OCI-LY7 (cell line): ENCODE measurements at regions not wholly inside any gene's neighbourhood (a gene's known extent, or its start where the extent isn't known, plus 50 kb on each side); places are given as distances from the start of the nearest gene placed in this dataset.

ENCODE experiments used
- BruUV-seq: library from RNA; stranded (reverse); fragments of 400-500 nt; replicated peaks from 2 replicates; lab custom pipeline; 2021; lab: Mats Ljungman, UMichigan
- CTCF ChIA-PET: fragments of 300-600 bp; sonication (Branson Sonifier 250); formaldehyde crosslinking; loops from one replicate; lab custom pipeline; 2022; ENCODE audit warnings: antibody characterized with exemption; ENCODE audit not compliant: unreplicated experiment; lab: Charles Lee
- POLR2A ChIA-PET: fragments of 300-600 bp; sonication (Branson Sonifier 250); formaldehyde crosslinking; loops from one replicate; lab custom pipeline; 2022; ENCODE audit warnings: antibody characterized with exemption; lab: Charles Lee
- DNase-seq: peaks from one replicate; pipeline ENCODE4 v3.0.0-alpha.2; 2015; ENCODE audit warnings: low spot score
- H2AFZ ChIP-seq: fragments of 200-600 bp; sonication (generic), shearing (Covaris generic); 2 replicates; pipeline ENCODE4 v1.6.1; 2014; ENCODE audit warnings: mild to moderate bottlenecking, antibody characterized with exemption, low read length, moderate library complexity
- H3K27ac ChIP-seq: fragments of 200-600 bp; sonication (generic); 2 replicates; pipeline ENCODE4 v1.5.1; 2014; ENCODE audit warnings: mixed run types, low read depth, mild to moderate bottlenecking, moderate library complexity, low read length, inconsistent platforms; ENCODE audit not compliant: poor library complexity, severe bottlenecking
- H3K36me3 ChIP-seq: fragments of 200-600 bp; sonication (generic); 2 replicates; pipeline ENCODE4 v1.6.1; 2014; ENCODE audit warnings: mild to moderate bottlenecking, antibody characterized with exemption, low read length, moderate library complexity, mixed read lengths; ENCODE audit not compliant: insufficient read depth
- H3K4me1 ChIP-seq: fragments of 200-600 bp; sonication (generic); 2 replicates; pipeline ENCODE4 v1.5.1; 2014; ENCODE audit warnings: mild to moderate bottlenecking, low read length; ENCODE audit not compliant: insufficient read depth, poor library complexity, severe bottlenecking
- H3K4me2 ChIP-seq: fragments of 200-600 bp; sonication (generic); 2 replicates; pipeline ENCODE4 v1.6.1; 2014; ENCODE audit warnings: mild to moderate bottlenecking, low read length
- H3K4me3 ChIP-seq: fragments of 200-600 bp; sonication (generic); 2 replicates; pipeline ENCODE4 v1.5.1; 2014; ENCODE audit warnings: mild to moderate bottlenecking, low read depth, low read length; ENCODE audit not compliant: poor library complexity, severe bottlenecking
- H3K79me2 ChIP-seq: fragments of 200-600 bp; sonication (generic); 2 replicates; pipeline ENCODE4 v1.6.1; 2016; ENCODE audit warnings: low read depth, mild to moderate bottlenecking, low read length, moderate library complexity, mixed read lengths; ENCODE audit not compliant: insufficient read depth
- H3K9me2 ChIP-seq: fragments of 200-600 bp; sonication (generic); 2 replicates; pipeline ENCODE4 v1.6.1; 2016; ENCODE audit warnings: mild to moderate bottlenecking, low read length, mixed read lengths; ENCODE audit not compliant: insufficient read depth
- H3K9me3 ChIP-seq: fragments of 200-600 bp; sonication (generic); 2 replicates; pipeline ENCODE4 v1.6.1; 2014; ENCODE audit warnings: mild to moderate bottlenecking, mixed run types, low read length, mixed read lengths
- H4K20me1 ChIP-seq: fragments of 200-600 bp; sonication (generic); 2 replicates; pipeline ENCODE4 v1.6.1; 2014; ENCODE audit warnings: mild to moderate bottlenecking, antibody characterized with exemption, low read length, moderate library complexity, mixed read lengths; ENCODE audit not compliant: insufficient read depth
- CTCF ChIP-seq: fragments of 200-600 bp; sonication (generic); conservative IDR thresholded peaks from 2 replicates; pipeline ENCODE4 v1.5.1; 2014; ENCODE audit warnings: mild to moderate bottlenecking, antibody characterized with exemption, low read length, moderate library complexity, mixed read lengths
- EZH2phosphoT487 ChIP-seq: fragments of 200-600 bp; sonication (generic); IDR thresholded peaks from 2 replicates; pipeline ENCODE4 v1.6.1; 2018; ENCODE audit warnings: low read depth, borderline replicate concordance, mild to moderate bottlenecking, mixed run types, antibody characterized with exemption, low read length, moderate library complexity, mixed read lengths
- intact Hi-C: fragments of 100-400 bp; cut with micrococcal nuclease; formaldehyde crosslinking; loops from one replicate; pipeline ENCODE4 v1.10.0; 2022; ENCODE audit not compliant: unreplicated experiment

- no peak for TF ChIP-seq EZH2phosphoT487
- no peak for TF ChIP-seq CTCF
- no TSS peak for BruUV-seq
- H3K9me2 ChIP-seq, result no peaks in the 10 kb centered on the region
- H3K4me2 ChIP-seq, result no peak overlapping the region
- H3K27ac ChIP-seq, result no peak overlapping the region
- H4K20me1 ChIP-seq, result no peaks in the 10 kb centered on the region
- H3K36me3 ChIP-seq, result no peaks in the 10 kb centered on the region
- H3K9me3 ChIP-seq, result no peaks in the 10 kb centered on the region
- intact Hi-C loops, result no loop called here
- no peaks in the 10 kb centered on the region for H3K79me2 ChIP-seq
- H3K4me1 ChIP-seq, result no peaks in the 10 kb centered on the region
- ChIA-PET POLR2A (no interaction called here), CTCF (no interaction called here)
- H2AFZ ChIP-seq, result no peak overlapping the region
- DNase-seq, result no peak
- H3K4me3 ChIP-seq, result no peak overlapping the region
Observed at GRCh38 chr2:51243892-51244535, 212.1 kb upstream of the NRXN1 start.

GRCh38 chr2:51237626-51238271 is 205.8 kb upstream of the NRXN1 start:
- CTCF ChIA-PET, result no interaction called here
- Histone ChIP-seq H3K27ac (no peak overlapping the region), H3K4me3 (no peak overlapping the region), H3K9me2 (no peaks in the 10 kb centered on the region), H3K36me3 (no peaks in the 10 kb centered on the region), H3K9me3 (no peaks in the 10 kb centered on the region), H3K4me1 (no peaks in the 10 kb centered on the region), H3K4me2 (no peak overlapping the region), H3K79me2 (no peaks in the 10 kb centered on the region), H4K20me1 (no peaks in the 10 kb centered on the region), H2AFZ (no peak overlapping the region)
- DNase-seq, result no peak
- intact Hi-C loops, result no loop called here
- no TSS peak for BruUV-seq
- TF ChIP-seq EZH2phosphoT487, result no peak
- no peak for TF ChIP-seq CTCF
- POLR2A ChIA-PET, result no interaction called here

- no peaks in the 10 kb centered on the region for H3K4me1 ChIP-seq
- no peaks in the 10 kb centered on the region for H3K79me2 ChIP-seq
- no peaks in the 10 kb centered on the region for H3K9me3 ChIP-seq
- H3K27ac ChIP-seq, result no peak overlapping the region
- BruUV-seq, result no TSS peak
- ChIA-PET CTCF (no interaction called here), POLR2A (no interaction called here)
- no peak for DNase-seq
- TF ChIP-seq CTCF (no peak), EZH2phosphoT487 (no peak)
- intact Hi-C loops, result no loop called here
- H2AFZ ChIP-seq, result no peak overlapping the region
- H4K20me1 ChIP-seq, result no peaks in the 10 kb centered on the region
- no peak overlapping the region for H3K4me2 ChIP-seq
- no peak overlapping the region for H3K4me3 ChIP-seq
- H3K36me3 ChIP-seq, result no peaks in the 10 kb centered on the region
- no peaks in the 10 kb centered on the region for H3K9me2 ChIP-seq
Observed at GRCh38 chr2:51232027-51232426, 200.1 kb upstream of the NRXN1 start.
